Hippocampal formation (tissue), 2 donors: ENCODE measurements at regions not wholly inside any gene's neighbourhood (a gene's known extent, or its start where the extent isn't known, plus 50 kb on each side); places are given as distances from the start of the nearest gene placed in this dataset.

ENCODE experiments used
- DNase-seq, 2 donors: peaks; one replicate each; lab custom pipeline; 2025; lab: John Stamatoyannopoulos, UW

DNA sequence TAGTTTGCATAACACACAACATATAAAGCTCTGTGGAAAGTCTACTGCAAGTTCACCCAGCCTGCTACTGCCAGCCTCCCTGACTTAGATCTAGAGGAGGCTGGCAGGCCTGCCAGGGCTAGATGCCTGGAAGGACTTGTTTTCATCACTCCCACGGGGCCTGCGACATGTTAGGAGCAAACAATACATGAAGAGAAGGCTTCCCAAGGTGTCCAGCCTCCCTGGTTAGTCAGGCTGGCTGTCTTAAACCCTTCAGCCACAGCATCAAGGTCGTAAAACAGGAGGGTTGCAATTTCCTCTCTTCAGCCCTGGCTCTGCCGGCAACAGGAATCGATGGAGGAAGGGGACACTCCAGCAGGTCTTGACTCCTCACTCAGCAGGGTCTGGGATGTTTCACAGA lies 104.5 kb downstream of the NGF start:
- no peak for DNase-seq

DNA sequence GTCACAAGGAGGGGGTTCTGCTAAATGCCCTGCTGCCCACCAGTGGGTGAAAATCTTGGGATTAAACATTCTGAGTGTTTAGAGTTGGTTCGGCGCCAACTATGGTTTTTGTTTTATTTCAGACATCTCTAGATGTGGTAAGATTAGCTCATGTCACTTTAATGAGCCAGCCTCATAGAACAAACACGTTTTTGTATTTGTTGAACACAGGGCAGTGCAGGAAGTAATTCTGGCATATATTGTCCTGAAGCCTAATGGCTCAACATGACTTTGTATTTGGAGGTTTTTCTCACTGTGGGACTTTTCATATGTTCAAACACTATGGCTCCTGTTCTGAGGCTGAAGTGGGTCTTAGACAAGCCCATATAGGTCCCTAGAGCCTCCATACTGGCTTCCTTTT lies 107.8 kb downstream of the NGF start:
- DNase-seq = no peak

GRCh38 chr1:115229016-115229415 lies 109.0 kb downstream of the NGF start:
- DNase-seq = no peak

GRCh38 chr1:115228191-115228590 lies 109.9 kb downstream of the NGF start:
- DNase-seq = no peak

DNA sequence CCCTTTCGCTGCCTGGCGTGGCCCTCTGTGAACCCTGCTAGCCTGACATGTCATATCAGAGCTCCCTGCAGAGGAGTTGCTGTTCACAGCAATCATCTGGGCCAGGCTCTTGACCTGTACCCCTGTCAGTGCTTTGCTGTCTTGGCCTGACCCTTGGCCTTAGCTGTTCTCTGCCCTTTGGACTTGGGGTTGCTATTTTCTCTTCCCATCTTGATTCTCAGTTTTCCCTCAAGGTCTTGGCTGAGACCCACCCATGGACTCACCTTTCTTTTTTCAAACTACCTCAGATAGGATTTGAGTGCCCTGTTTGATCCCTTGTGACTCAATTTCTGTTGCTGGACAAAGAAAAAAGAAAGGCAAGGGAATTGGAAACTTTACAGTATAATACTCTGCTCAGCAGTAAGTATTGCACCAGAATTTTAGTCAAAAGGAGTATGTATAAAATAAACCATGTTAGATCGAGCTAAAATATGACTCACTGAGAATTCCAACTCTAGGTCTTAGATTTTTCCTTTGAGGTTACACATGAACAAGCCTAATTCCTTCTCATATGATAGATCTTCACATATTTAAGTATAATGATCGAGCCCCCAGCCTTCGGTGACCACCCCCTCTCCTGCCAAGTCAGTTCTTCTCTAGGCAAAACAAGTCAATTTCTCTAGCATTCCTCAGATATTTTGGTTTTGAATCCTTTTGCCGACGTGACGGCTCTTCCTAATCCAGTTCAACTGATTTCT lies 110.5 kb downstream of the NGF start:
- DNase-seq = no peak

- no peak for DNase-seq
Measured at GRCh38 chr1:115225993-115226685, 111.9 kb downstream of the NGF start.

GRCh38 chr1:115224636-115225035 lies 113.4 kb downstream of the NGF start:
- no peak for DNase-seq

DNA sequence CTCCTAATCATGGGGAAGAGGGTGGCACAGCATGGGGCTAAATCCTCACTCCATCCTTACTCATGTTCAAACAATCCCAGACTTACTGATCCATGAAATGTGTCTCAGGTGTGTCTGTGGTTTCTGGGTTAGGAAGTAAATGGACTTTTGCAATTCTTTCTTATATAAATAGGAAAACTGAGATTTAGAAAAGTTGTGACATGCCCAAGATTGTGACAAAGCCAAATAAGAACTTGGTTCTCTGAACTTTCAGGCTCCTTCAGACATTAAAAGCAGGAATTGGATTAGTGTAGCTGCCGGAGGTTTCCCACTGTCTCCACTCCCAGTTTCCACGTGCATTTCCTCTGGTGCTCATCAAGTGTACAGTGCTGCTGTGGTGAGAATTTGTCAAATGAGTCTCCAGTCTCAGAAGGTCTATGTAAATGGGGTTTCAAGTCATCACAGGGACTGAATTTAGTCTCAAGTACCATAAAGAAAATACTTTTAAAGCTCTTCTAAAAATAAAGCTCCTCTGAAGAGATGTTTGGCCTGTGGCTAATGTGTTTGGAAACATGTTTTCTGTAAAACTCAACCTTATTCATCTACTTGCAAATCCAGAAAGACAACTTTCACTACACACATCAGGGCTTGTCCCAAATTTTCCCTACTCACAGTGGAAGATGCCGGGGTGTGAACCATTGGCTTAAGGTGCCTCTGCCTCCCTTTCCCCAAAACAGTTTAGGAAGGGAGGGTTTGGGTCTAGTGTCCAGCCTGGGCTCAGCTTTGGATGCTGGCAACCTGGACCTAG lies 115.2 kb downstream of the NGF start:
- no peak for DNase-seq

DNA sequence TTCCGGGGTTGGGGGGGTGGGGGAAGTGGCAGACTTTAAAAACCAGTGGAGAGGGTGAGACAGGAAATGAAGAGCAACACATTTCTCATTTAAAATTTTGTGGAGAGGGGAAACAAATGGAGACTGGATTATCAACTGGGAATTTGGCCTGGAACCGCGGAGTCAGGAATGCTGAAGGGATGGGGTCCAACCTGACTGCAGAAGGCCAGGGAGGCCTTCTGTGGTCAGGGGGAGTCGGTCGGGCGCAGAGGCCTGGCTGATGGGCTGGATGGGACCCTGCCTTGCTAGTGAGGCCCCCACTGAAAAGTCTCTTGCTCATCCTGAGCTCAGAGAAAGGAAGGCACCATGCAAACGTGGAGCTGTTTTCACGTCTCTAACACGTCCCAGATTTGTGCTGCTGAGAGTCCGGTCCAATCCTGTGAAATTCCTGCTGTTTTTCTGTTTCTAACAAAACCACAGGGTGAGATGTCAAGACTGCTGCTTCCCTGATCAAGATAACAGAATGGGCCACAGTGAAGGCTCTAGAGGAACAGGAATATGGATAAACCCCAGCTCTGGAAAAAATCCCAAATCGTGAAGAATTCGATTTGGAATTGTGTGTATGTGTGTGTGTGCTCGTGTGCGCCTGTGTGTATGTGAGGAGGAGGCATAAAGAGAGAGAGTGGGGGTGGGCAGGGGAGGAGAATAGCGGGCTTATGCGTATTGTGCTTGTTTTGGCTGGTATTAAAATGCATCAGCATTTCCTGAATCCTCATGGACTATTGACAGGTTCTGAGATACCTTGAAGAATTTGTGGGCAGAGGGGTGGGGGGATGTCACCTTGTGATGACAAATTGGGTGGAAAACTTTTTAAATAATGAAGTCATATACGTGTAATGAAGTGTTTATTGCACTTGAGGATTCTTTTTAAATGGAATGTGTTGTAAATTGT lies 117.4 kb downstream of the NGF start:
- DNase-seq = no peak

- DNase-seq = no peak
Measured at GRCh38 chr1:115219927-115220326, 118.1 kb downstream of the NGF start.

- DNase-seq = no peak
Measured at GRCh38 chr1:115218699-115219098, 119.3 kb downstream of the NGF start.

DNA sequence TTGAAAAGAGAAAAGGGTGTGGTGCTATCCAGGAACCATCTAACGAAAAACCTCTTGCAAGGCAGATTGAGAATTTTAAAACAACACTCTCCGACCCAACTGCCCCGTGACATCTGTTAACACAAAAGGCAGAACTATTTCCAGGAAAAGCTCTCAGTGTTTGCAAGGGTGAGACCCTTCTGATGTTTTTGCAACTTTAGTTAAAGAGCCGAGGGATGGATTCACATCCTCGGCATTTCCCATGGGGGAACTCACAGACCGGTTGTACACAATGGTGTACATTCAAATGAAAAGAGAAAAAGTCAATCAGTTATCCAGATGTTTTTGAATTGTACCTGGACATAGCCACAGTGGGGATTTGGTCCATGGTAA lies 120.0 kb downstream of the NGF start:
- DNase-seq = no peak

DNA sequence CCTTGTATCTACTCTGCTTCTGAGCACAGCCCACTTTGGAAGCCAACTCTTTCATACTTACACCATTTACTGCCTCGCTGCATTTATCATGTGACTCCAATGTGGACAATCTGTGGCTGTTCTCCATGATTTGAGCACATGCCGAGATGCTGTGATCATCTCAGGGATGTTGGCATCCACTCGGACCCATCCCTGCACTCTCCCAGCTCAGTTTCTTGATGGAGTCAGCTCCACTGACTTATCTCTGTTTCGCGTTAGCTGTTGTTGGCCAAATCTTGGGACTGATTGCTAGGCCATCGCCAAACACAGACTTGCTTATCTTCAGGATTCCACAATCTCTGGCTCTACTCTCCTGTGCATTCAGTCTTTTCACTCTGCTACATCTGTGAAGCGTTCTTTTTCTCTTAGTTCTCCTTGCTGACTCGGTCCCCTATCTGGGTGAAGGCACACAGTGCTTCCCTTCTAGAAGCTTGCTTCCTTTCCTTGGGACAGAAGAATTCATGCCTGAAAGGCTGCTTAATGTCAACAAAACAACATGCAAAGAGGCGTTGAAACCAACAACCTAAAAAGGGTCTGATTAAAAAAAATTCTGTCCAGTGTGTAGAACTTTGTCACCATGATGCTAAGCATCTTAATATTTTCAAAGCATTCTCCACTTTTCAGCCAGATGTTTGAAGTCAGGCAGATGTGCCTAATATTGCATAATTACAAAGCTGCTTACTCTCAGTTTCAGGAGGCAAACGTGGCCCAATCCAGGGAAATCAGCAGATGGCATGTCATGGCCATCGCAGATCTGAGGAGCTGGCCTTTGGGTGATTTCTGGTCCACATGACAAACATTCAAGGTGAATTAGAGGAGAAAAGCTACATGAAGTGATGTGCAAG lies 120.7 kb downstream of the NGF start:
- no peak for DNase-seq

DNA sequence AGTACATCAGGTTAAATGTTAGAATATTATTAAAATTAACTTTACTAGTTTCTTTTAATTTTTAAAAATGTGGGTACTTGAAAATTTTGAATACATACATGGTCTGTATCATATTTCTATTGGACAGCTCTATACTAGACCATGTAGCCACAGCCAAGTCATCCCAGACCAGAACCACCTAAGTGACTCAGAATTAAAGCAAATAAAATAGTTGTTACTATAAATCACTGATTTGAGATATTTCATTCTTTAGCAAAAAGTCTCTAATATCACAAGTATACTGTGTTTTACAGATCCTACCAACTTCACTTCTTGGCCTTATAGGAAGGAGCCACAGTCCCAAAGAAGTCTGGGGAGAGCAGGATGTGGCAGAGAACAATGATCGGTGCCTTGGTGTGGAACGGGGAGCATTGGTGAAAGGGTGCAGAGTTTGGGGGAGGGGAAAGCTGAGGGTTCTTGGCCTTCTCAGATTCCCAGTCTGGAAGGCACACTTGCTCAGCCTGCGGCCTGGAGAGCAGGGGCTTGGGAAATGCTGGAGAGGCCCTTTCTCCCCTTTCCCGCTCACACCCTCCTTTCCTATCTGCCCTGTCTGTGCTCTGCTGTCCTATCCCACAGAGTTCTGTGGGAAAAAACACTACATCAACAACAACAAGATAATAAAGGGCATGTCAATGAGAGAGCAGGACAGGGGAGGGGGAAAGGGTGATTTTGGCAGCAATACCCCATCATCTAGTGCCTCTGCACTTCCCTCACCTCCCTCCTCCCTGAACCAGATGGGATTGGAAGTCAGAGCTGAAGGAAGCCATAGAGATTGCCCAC lies 122.1 kb downstream of the NGF start:
- no peak for DNase-seq

- no peak for DNase-seq
Measured at GRCh38 chr1:115215110-115215509, 122.9 kb downstream of the NGF start.

GRCh38 chr1:115214098-115214497 lies 124.0 kb downstream of the NGF start:
- no peak for DNase-seq

DNA sequence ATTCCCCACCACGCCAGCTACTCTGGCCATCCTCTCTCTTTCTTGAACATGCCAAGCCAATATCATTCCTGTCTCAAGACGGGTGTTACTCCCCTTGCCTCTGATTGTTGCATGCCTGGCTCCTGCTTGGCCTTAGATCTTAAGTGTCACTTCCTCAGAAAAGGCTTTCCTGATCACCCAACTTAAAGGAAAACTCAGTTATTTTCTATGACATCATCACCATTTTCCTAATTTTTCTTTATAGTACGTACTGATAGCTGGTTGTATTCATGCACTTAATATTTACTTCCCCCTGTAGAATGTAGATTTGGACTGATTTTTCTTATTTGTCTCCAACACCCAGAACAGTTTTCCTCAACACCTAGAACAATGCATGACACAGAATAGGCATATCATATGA lies 123.8 kb upstream of the TSPAN2 start:
- DNase-seq = no peak

DNA sequence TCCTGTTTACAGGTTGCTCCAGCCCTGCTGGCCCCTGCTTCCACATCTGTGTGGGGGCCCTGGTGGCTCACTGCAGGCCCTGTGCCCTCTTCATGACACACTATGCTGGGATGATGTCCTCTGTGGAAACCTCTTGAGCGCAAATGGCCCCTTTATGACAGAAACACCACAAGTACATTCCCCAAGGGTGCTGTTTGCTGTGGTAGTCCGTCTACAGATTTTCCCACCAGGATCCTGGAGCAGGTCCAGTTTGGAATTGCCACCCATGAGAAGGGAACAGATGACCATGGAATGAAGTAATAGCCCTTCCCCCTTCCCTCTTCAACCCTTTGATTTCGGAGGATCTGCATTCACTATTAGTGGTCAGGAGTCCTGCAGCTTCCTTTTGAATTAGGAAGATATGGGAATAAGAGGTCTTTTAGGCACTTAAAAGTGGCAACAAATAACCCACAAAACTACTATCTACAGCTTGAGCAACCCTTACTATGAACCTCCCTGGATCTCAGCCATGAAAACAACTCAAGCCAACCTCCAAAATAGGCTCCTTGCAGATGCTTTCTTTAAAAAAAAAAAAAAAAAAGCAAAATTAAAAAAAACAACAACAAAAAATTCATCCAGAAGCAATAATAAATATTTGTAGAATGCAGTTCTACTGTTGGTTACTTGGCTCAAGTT lies 121.9 kb upstream of the TSPAN2 start:
- DNase-seq = no peak

- DNase-seq = no peak
Measured at GRCh38 chr1:115210302-115210711, 121.0 kb upstream of the TSPAN2 start.
